A549 (cell line): ENCODE measurements at regions not wholly inside any gene's neighbourhood (a gene's known extent, or its start where the extent isn't known, plus 50 kb on each side); places are given as distances from the start of the nearest gene placed in this dataset.

Experiments
- CEBPB ChIP-seq, 2 experiments: fragments of >200 bp in 1 of 2; sonication (Bioruptor Twin) in 1 of 2; formaldehyde crosslinking in 1 of 2; IDR thresholded peaks; 2 replicates each; pipeline ENCODE4 v1.6.1; 2012 to 2016
- CHD2 ChIP-seq: fragments of 150-350 bp; IDR thresholded peaks from 2 replicates; pipeline ENCODE4 v1.6.1; 2014; ENCODE audit warnings: low read length; ENCODE audit not compliant: partially characterized antibody
- CTCF ChIP-seq: fragments of >200 bp; sonication (Bioruptor Twin); formaldehyde crosslinking; IDR thresholded peaks from 3 replicates; pipeline ENCODE4 v1.5.1; 2016
- JUN ChIP-seq, 2 experiments: fragments of >200 bp; sonication (Bioruptor Twin); formaldehyde crosslinking; IDR thresholded peaks; 2 replicates in 1 of 2; 3 replicates in 1 of 2; pipeline ENCODE4 v1.6.1; 2016 to 2017
- MAFK ChIP-seq: fragments of 450-650 bp; IDR thresholded peaks from 2 replicates; pipeline ENCODE4 v1.6.1; 2014; ENCODE audit not compliant: partially characterized antibody
- MYC ChIP-seq: IDR thresholded peaks from 2 replicates; pipeline ENCODE4 v1.6.1; 2012; ENCODE audit warnings: mild to moderate bottlenecking, inconsistent platforms, low read length, improper control_type of control experiment, borderline replicate concordance
- POLR2A ChIP-seq: IDR thresholded peaks from 2 replicates; pipeline ENCODE4 v1.6.1; 2012; ENCODE audit warnings: mild to moderate bottlenecking, low read length
- SREBF2 ChIP-seq: fragments of 450-650 bp; IDR thresholded peaks from 2 replicates; pipeline ENCODE4 v1.6.1; 2014; ENCODE audit warnings: mild to moderate bottlenecking, moderate library complexity
- USF2 ChIP-seq: fragments of 450-650 bp; IDR thresholded peaks from 2 replicates; pipeline ENCODE4 v1.6.1; 2014; ENCODE audit warnings: antibody characterized with exemption
- ZFP36 ChIP-seq: fragments of 450-650 bp; IDR thresholded peaks from 2 replicates; pipeline ENCODE4 v1.6.1; 2014; ENCODE audit warnings: borderline replicate concordance; ENCODE audit not compliant: partially characterized antibody

- no peak for TF ChIP-seq CTCF
- TF ChIP-seq CEBPB (IDR thresholded peaks at IDR 0.05) = no peak
- TF ChIP-seq POLR2A = no peak
- TF ChIP-seq CHD2 = no peak
- no peak for TF ChIP-seq SREBF2
- no peak for TF ChIP-seq ZFP36
- TF ChIP-seq USF2 = no peak
- TF ChIP-seq JUN (IDR thresholded peaks at IDR 0.05) = no peak
- TF ChIP-seq MYC = no peak
- no peak for TF ChIP-seq MAFK
These were observed 890.3 kb upstream of the ADGRL2 start for GRCh38 chr1:80910426-80910825.
